ENCODE measurements at regions not wholly inside any gene's neighbourhood (a gene's known extent, or its start where the extent isn't known, plus 50 kb on each side); places are given as distances from the start of the nearest gene placed in this dataset.

DNA sequence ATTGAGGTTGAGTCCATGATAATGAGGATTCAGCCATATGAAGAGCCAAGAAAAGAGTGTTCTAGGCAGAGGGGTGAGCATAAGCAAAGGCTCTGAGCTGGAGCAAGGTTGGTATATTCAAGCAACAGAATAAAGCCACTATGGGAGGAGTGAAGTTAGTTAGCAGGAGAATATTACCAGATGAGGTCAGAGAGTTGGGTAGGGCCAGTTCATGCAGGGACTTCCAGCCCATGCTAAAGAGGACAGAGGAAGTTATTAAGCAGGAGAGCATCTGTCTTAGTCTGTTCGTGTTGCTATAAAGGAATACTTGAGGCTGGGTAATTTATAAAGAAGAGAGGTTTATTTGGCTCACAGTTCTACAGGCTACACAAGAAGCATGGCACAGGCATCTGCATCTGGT, 57.1 kb upstream of the ATG10 start:
- no peaks in the 10 kb centered on the region for H3K27me3 ChIP-seq (ENCODE audit: control insufficient read depth, insufficient read depth, low read length)
- H3K9me3 ChIP-seq (ENCODE audit: control insufficient read depth, insufficient read depth, low read depth, low read length): no peaks in the 10 kb centered on the region
- no peak overlapping the region for H3K27ac ChIP-seq (ENCODE audit: low read depth, low read length)
- no peak overlapping the region for H3K9ac ChIP-seq (ENCODE audit: low read length)
- no peaks in the 10 kb centered on the region for H3K36me3 ChIP-seq (ENCODE audit: control insufficient read depth, insufficient read depth, low read length)
- no peak overlapping the region for H3K4me3 ChIP-seq (ENCODE audit: low read depth, low read length)
- no peaks in the 10 kb centered on the region for H3K4me1 ChIP-seq (ENCODE audit: control insufficient read depth, insufficient read depth, low read length)

DNA sequence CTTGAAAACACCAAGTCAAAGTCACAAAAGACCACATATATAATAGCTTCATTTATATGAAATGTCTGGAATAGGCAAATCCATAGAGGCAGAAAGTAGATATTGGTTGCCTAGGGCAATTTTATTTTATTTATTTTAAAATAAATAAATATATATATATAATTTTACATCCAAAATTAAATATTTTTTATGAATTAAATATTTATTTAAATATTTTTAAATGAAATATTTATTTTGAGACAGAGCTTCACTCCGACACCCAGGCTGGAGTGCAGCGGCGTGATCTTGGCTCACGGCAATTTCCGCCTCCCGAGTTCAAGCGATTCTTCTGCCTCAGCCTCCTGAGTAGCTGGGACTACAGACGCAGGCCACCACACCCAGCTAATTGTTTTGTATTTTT, 58.9 kb upstream of the ATG10 start:
- H3K9me3 ChIP-seq (ENCODE audit: control insufficient read depth, insufficient read depth, low read depth, low read length): no peaks in the 10 kb centered on the region
- H3K9ac ChIP-seq (ENCODE audit: low read length): no peak overlapping the region
- H3K27me3 ChIP-seq (ENCODE audit: control insufficient read depth, insufficient read depth, low read length): no peaks in the 10 kb centered on the region
- no peaks in the 10 kb centered on the region for H3K36me3 ChIP-seq (ENCODE audit: control insufficient read depth, insufficient read depth, low read length)
- H3K4me3 ChIP-seq (ENCODE audit: low read depth, low read length): no peak overlapping the region
- no peak overlapping the region for H3K27ac ChIP-seq (ENCODE audit: low read depth, low read length)
- no peaks in the 10 kb centered on the region for H3K4me1 ChIP-seq (ENCODE audit: control insufficient read depth, insufficient read depth, low read length)

DNA sequence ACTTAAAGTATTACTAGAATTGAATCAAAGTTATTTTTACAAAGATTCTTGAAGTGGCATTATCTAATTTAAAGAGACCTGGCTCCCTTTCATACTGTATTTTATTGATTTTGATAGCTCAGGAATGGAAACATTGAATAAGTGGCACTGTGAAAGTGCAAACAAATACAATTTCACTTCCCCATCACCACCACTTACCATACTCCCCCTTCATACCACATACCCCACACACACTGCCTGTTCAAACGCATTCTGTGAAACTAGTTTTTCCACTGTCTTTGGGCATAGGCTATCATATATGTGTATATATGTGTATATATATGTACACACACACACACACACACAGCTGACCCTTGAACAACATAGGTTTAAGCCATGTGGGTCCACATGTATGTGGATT, 62.1 kb upstream of the ATG10 start:
- Histone ChIP-seq H3K9ac (ENCODE audit: low read length) (no peak overlapping the region), H3K9me3 (ENCODE audit: control insufficient read depth, insufficient read depth, low read depth, low read length) (no peaks in the 10 kb centered on the region), H3K36me3 (ENCODE audit: control insufficient read depth, insufficient read depth, low read length) (no peaks in the 10 kb centered on the region), H3K27me3 (ENCODE audit: control insufficient read depth, insufficient read depth, low read length) (no peaks in the 10 kb centered on the region), H3K4me3 (ENCODE audit: low read depth, low read length) (no peak overlapping the region), H3K27ac (ENCODE audit: low read depth, low read length) (no peak overlapping the region), H3K4me1 (ENCODE audit: control insufficient read depth, insufficient read depth, low read length) (peaks cover 8% of the 10 kb centered on the region; the same call in 1 of the 2 replicates)

DNA sequence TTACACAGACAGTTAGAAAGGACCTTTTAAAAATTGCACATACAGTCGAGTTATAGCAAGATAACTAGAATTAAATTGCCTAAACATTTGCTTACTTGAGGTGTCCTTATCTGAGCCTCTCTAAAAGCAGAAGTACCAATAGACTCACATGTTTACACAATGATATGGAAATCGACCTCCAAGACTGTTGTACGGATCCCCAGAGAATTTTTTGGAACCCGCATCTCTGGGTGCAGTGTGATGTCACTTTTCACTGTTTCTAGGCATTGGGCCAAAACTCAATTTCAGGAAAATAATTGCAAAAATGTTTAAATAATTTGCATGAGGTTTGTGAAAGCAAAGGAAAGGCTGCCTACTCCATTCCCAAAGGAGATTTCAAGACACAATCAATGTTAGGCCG, 63.1 kb upstream of the ATG10 start:
- Histone ChIP-seq H3K36me3 (ENCODE audit: control insufficient read depth, insufficient read depth, low read length) (no peaks in the 10 kb centered on the region), H3K27ac (ENCODE audit: low read depth, low read length) (no peak overlapping the region), H3K4me1 (ENCODE audit: control insufficient read depth, insufficient read depth, low read length) (peaks cover 11% of the 10 kb centered on the region; the same call in 1 of the 2 replicates), H3K9me3 (ENCODE audit: control insufficient read depth, insufficient read depth, low read depth, low read length) (no peaks in the 10 kb centered on the region), H3K27me3 (ENCODE audit: control insufficient read depth, insufficient read depth, low read length) (no peaks in the 10 kb centered on the region), H3K4me3 (ENCODE audit: low read depth, low read length) (no peak overlapping the region), H3K9ac (ENCODE audit: low read length) (no peak overlapping the region)

DNA sequence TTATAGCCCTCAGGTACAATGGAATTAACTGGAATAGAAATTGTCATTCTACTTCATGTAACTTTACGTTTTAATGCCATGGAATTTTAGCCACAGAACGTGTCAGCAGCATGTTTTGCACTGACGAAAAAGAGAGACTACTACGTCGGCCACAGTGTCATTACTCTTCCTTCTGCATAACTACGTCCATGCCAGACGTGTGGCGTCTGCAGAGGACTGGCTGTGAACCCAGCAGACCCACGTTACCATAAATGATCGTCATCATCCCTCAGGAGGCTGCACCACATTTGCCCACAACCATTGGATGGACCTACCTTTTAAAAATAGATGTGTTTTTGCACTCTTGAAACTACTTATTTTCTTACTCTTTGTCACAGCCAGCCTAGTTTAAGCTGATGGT, 63.8 kb upstream of the ATG10 start:
- Histone ChIP-seq H3K9ac (ENCODE audit: low read length) (no peak overlapping the region), H3K27ac (ENCODE audit: low read depth, low read length) (no peak overlapping the region), H3K9me3 (ENCODE audit: control insufficient read depth, insufficient read depth, low read depth, low read length) (no peaks in the 10 kb centered on the region), H3K4me3 (ENCODE audit: low read depth, low read length) (no peak overlapping the region), H3K27me3 (ENCODE audit: control insufficient read depth, insufficient read depth, low read length) (no peaks in the 10 kb centered on the region), H3K36me3 (ENCODE audit: control insufficient read depth, insufficient read depth, low read length) (no peaks in the 10 kb centered on the region), H3K4me1 (ENCODE audit: control insufficient read depth, insufficient read depth, low read length) (peaks cover 11% of the 10 kb centered on the region; the same call in 1 of the 2 replicates)

DNA sequence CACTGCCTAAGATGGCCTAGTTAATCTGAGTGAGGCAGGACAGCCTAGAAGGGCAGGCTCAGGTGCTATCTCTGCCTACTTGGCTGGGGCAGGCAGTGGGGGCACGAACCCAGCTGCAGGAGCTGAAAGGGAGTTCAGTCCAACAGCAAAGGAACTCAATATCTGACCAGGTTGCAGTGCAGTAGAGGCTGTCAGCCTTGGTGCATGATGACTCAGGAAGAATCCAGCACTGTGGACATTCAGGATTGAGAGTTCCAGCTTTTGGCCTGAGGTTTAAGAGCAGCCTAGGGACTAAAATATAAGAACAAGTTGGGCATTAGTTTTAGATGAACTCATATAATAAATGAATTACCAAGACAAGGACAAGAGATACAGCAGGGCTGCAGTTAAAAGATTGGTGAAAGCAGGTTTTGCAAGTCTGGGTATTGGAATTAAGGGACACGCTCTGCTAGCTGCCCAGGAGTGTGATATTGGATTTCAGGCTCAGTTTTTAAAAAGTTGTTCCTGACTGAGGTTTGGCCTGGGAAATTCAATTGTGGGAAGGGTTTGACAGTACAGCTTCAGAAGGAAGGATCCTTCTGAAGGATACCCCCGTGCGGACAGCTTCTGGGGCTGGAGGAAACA, 64.7 kb upstream of the ATG10 start:
- Histone ChIP-seq H3K9ac (ENCODE audit: low read length) (no peak overlapping the region), H3K36me3 (ENCODE audit: control insufficient read depth, insufficient read depth, low read length) (no peaks in the 10 kb centered on the region), H3K4me3 (ENCODE audit: low read depth, low read length) (no peak overlapping the region), H3K27me3 (ENCODE audit: control insufficient read depth, insufficient read depth, low read length) (no peaks in the 10 kb centered on the region), H3K4me1 (ENCODE audit: control insufficient read depth, insufficient read depth, low read length) (peaks cover 11% of the 10 kb centered on the region; the same call in 1 of the 2 replicates), H3K27ac (ENCODE audit: low read depth, low read length) (no peak overlapping the region), H3K9me3 (ENCODE audit: control insufficient read depth, insufficient read depth, low read depth, low read length) (peaks cover 2% of the 10 kb centered on the region; the same call in 1 of the 2 replicates)

DNA sequence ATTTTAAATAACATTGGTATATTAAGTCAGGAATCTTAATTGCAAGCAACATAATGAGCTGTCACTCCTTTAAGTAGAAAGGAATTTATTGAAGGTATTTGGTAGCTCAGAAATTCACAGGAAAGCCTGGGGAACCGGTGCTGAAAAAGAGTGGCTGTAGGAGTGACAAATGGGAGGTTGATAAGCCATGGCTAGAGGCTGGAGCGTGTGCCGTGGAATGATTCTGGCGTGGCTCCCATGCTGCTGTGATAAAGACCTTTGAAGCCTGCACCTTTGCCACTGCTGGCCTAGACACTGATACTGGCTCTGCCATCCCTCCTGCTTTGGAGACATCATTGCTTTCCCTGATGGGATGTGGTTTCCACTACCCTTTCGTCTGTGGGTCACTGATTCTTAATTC, 65.7 kb upstream of the ATG10 start:
- H3K9me3 ChIP-seq (ENCODE audit: control insufficient read depth, insufficient read depth, low read depth, low read length): peaks cover 8% of the 10 kb centered on the region
- no peak overlapping the region for H3K27ac ChIP-seq (ENCODE audit: low read depth, low read length)
- no peaks in the 10 kb centered on the region for H3K27me3 ChIP-seq (ENCODE audit: control insufficient read depth, insufficient read depth, low read length)
- peaks cover 11% of the 10 kb centered on the region for H3K4me1 ChIP-seq (ENCODE audit: control insufficient read depth, insufficient read depth, low read length)
- no peak overlapping the region for H3K4me3 ChIP-seq (ENCODE audit: low read depth, low read length)
- no peaks in the 10 kb centered on the region for H3K36me3 ChIP-seq (ENCODE audit: control insufficient read depth, insufficient read depth, low read length)
- no peak overlapping the region for H3K9ac ChIP-seq (ENCODE audit: low read length)

DNA sequence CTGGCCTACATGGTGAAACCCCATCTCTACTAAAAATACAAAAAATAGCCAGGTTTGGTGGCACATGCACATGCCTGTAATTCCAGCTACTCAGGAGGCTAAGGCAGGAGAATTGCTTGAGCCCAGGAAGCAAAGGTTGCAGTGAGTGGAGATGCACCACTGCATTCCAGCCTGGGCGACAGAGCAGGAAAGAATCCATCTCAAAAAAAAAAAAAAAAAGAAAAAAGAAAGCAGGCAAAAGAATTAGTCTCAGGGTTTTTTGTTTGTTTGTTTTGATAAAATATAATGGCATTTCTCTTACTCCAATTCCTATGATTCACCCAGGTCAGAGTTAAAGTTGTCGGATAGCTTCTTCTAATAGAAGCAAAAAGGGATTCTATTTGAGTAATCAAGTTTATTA, 67.0 kb upstream of the ATG10 start:
- no peaks in the 10 kb centered on the region for H3K27me3 ChIP-seq (ENCODE audit: control insufficient read depth, insufficient read depth, low read length)
- H3K9me3 ChIP-seq (ENCODE audit: control insufficient read depth, insufficient read depth, low read depth, low read length): peaks cover 8% of the 10 kb centered on the region
- no peak overlapping the region for H3K4me3 ChIP-seq (ENCODE audit: low read depth, low read length)
- no peak overlapping the region for H3K27ac ChIP-seq (ENCODE audit: low read depth, low read length)
- H3K4me1 ChIP-seq (ENCODE audit: control insufficient read depth, insufficient read depth, low read length): peaks cover 11% of the 10 kb centered on the region
- H3K36me3 ChIP-seq (ENCODE audit: control insufficient read depth, insufficient read depth, low read length): no peaks in the 10 kb centered on the region
- H3K9ac ChIP-seq (ENCODE audit: low read length): no peak overlapping the region

DNA sequence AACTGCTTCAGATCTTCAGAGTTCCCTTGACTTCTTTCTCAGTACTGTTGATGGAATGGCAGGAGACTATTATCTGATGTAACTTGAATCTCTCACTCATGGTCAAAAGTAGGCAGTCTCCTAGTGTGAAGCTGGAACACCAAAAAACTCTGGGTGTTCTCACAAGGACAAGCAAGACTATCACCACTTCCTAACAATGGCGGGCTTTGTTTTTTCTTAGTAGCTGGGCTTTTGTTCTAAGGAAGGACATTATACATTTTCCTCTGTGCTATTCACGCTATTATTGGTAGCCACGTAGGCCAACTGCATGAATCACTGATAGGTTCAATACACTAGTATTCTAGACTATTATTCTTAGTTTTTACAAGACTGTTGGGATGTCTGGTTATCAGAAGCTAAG, 67.7 kb upstream of the ATG10 start:
- Histone ChIP-seq H3K27me3 (ENCODE audit: control insufficient read depth, insufficient read depth, low read length) (no peaks in the 10 kb centered on the region), H3K9ac (ENCODE audit: low read length) (no peak overlapping the region), H3K27ac (ENCODE audit: low read depth, low read length) (no peak overlapping the region), H3K36me3 (ENCODE audit: control insufficient read depth, insufficient read depth, low read length) (no peaks in the 10 kb centered on the region), H3K9me3 (ENCODE audit: control insufficient read depth, insufficient read depth, low read depth, low read length) (peaks cover 8% of the 10 kb centered on the region), H3K4me3 (ENCODE audit: low read depth, low read length) (no peak overlapping the region), H3K4me1 (ENCODE audit: control insufficient read depth, insufficient read depth, low read length) (peaks cover 11% of the 10 kb centered on the region)

DNA sequence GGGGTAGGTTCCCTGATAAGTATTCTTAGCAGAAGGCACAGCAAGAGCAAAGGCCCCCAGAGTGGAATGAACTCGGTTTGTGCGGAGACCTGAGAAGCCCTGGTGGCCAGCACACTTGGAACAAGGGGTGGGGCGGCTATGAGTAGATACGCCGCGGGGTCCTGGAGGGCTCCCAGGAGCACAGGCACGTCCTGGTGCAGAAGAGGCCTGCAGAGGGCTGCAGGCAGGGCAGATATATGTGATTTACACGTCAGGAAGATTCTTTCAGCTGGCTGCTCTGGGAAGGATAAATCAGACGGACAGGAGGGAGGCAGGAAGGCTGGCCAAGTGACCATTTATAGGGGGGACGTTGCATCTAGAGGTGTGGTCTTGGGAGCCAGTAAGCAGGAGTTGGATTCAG, 70.2 kb upstream of the ATG10 start:
- peaks cover 13% of the 10 kb centered on the region for H3K9me3 ChIP-seq (ENCODE audit: control insufficient read depth, insufficient read depth, low read depth, low read length)
- H3K27ac ChIP-seq (ENCODE audit: low read depth, low read length): no peak overlapping the region
- no peak overlapping the region for H3K4me3 ChIP-seq (ENCODE audit: low read depth, low read length)
- H3K4me1 ChIP-seq (ENCODE audit: control insufficient read depth, insufficient read depth, low read length): peaks cover 7% of the 10 kb centered on the region
- H3K9ac ChIP-seq (ENCODE audit: low read length): no peak overlapping the region
- H3K36me3 ChIP-seq (ENCODE audit: control insufficient read depth, insufficient read depth, low read length): no peaks in the 10 kb centered on the region
- H3K27me3 ChIP-seq (ENCODE audit: control insufficient read depth, insufficient read depth, low read length): no peaks in the 10 kb centered on the region

DNA sequence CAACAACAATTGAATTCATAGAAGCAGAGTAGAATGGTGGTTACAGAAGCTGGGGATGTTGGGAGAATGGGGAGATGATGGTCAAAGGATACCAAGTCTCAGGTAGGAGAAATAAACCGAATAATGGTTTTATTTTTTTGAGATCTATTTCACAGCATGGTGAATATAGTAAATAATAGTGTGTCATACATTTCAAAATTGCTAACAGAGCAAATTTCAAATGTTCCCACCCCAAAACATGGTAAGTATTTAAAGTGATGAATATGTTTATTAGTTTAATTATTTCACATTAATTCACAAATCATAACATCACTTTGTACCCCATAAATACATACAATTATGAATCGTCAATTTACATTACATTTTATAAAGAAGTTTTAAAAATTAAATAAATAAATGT, 72.7 kb upstream of the ATG10 start:
- Histone ChIP-seq H3K9ac (ENCODE audit: low read length) (no peak overlapping the region), H3K27me3 (ENCODE audit: control insufficient read depth, insufficient read depth, low read length) (no peaks in the 10 kb centered on the region), H3K27ac (ENCODE audit: low read depth, low read length) (no peak overlapping the region), H3K36me3 (ENCODE audit: control insufficient read depth, insufficient read depth, low read length) (no peaks in the 10 kb centered on the region), H3K4me3 (ENCODE audit: low read depth, low read length) (no peak overlapping the region), H3K4me1 (ENCODE audit: control insufficient read depth, insufficient read depth, low read length) (peaks cover under 1% of the 10 kb centered on the region; the same call in 1 of the 2 replicates), H3K9me3 (ENCODE audit: control insufficient read depth, insufficient read depth, low read depth, low read length) (peaks cover 13% of the 10 kb centered on the region)

DNA sequence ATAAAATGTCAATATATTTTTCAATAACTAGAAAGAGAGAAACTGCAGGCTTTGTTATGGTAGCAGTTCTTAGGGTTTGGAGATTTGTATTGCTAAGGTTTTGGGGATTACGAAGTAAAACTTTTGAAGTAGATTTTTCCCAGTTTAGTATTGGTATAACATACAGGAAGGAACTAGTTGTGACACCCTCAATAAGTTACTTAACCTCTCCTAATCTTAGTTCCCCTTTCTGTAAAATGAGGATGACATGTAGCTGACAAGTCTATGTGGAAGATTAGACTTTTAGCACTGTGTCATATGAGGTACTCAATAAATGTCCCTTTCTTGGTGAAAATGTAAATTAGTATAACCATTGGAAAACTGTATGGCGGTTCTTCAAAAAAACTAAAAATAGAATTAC, 73.4 kb upstream of the ATG10 start:
- Histone ChIP-seq H3K9me3 (ENCODE audit: control insufficient read depth, insufficient read depth, low read depth, low read length) (peaks cover 13% of the 10 kb centered on the region), H3K27me3 (ENCODE audit: control insufficient read depth, insufficient read depth, low read length) (no peaks in the 10 kb centered on the region), H3K4me1 (ENCODE audit: control insufficient read depth, insufficient read depth, low read length) (no peaks in the 10 kb centered on the region; the same call in 1 of the 2 replicates), H3K27ac (ENCODE audit: low read depth, low read length) (no peak overlapping the region), H3K9ac (ENCODE audit: low read length) (no peak overlapping the region), H3K4me3 (ENCODE audit: low read depth, low read length) (no peak overlapping the region), H3K36me3 (ENCODE audit: control insufficient read depth, insufficient read depth, low read length) (no peaks in the 10 kb centered on the region)

Measured in HUES6 (cell line).